H9 (cell line): ENCODE measurements at regions not wholly inside any gene's neighbourhood (a gene's known extent, or its start where the extent isn't known, plus 50 kb on each side); places are given as distances from the start of the nearest gene placed in this dataset.

ENCODE experiments used
- DNase-seq: peaks from one replicate; pipeline ENCODE4 v3.0.0-alpha.2; 2017
- H2AFZ ChIP-seq: one replicate; pipeline ENCODE4 v1.6.1; 2013; ENCODE audit warnings: mild to moderate bottlenecking, low read length, control low read depth, moderate library complexity
- H2AK5ac ChIP-seq: 2 replicates; pipeline ENCODE4 v1.6.1; 2013; ENCODE audit warnings: low read length, control low read depth, mixed read lengths; ENCODE audit not compliant: insufficient read length
- H2BK120ac ChIP-seq: one replicate; pipeline ENCODE4 v1.6.1; 2013; ENCODE audit warnings: low read depth, mild to moderate bottlenecking, low read length, control low read depth, inconsistent platforms; ENCODE audit not compliant: poor library complexity, severe bottlenecking
- H2BK12ac ChIP-seq: 2 replicates; pipeline ENCODE4 v1.6.1; 2013; ENCODE audit warnings: low read length, control low read depth, mixed read lengths, low read depth; ENCODE audit not compliant: insufficient read length
- H2BK15ac ChIP-seq: 2 replicates; pipeline ENCODE4 v1.6.1; 2013; ENCODE audit warnings: low read depth, low read length, control low read depth
- H2BK20ac ChIP-seq: one replicate; pipeline ENCODE4 v1.6.1; 2013; ENCODE audit warnings: low read depth, mild to moderate bottlenecking, low read length, control low read depth, inconsistent platforms; ENCODE audit not compliant: poor library complexity, severe bottlenecking
- H2BK5ac ChIP-seq: 2 replicates; pipeline ENCODE4 v1.6.1; 2013; ENCODE audit warnings: low read length, control low read depth, mixed read lengths; ENCODE audit not compliant: insufficient read length
- H3K14ac ChIP-seq: 2 replicates; pipeline ENCODE4 v1.6.1; 2013; ENCODE audit warnings: low read length, control low read depth; ENCODE audit not compliant: insufficient read depth
- H3K18ac ChIP-seq: 2 replicates; pipeline ENCODE4 v1.6.1; 2013; ENCODE audit warnings: low read depth, mild to moderate bottlenecking, mixed read lengths, low read length, control low read depth; ENCODE audit not compliant: insufficient read length
- H3K23ac ChIP-seq: 2 replicates; pipeline ENCODE4 v1.6.1; 2013; ENCODE audit warnings: low read length, control low read depth, mixed read lengths, low read depth; ENCODE audit not compliant: insufficient read length
- H3K23me2 ChIP-seq: 2 replicates; pipeline ENCODE4 v1.6.1; 2013; ENCODE audit warnings: low read depth, mild to moderate bottlenecking, mixed read lengths, low read length, control low read depth; ENCODE audit not compliant: insufficient read length, poor library complexity, severe bottlenecking
- H3K27ac ChIP-seq: 2 replicates; pipeline ENCODE4 v1.5.1; 2013; ENCODE audit warnings: low read length, control low read depth, mixed read lengths, low read depth; ENCODE audit not compliant: insufficient read length
- H3K27me3 ChIP-seq: 2 replicates; pipeline ENCODE4 v1.6.1; 2013; ENCODE audit warnings: low read length, control low read depth, inconsistent platforms; ENCODE audit not compliant: insufficient read depth
- H3K4ac ChIP-seq: 2 replicates; pipeline ENCODE4 v1.6.1; 2013; ENCODE audit warnings: low read depth, mild to moderate bottlenecking, control low read depth, inconsistent platforms, low read length, moderate library complexity
- H3K4me1 ChIP-seq: 2 replicates; pipeline ENCODE4 v1.6.1; 2013; ENCODE audit warnings: low read length, control low read depth, inconsistent platforms; ENCODE audit not compliant: insufficient read depth
- H3K4me2 ChIP-seq: 2 replicates; pipeline ENCODE4 v1.6.1; 2013; ENCODE audit warnings: low read length, control low read depth, mixed read lengths; ENCODE audit not compliant: insufficient read length, insufficient read depth
- H3K56ac ChIP-seq: 2 replicates; pipeline ENCODE4 v1.6.1; 2013; ENCODE audit warnings: low read depth, mild to moderate bottlenecking, mixed read lengths, low read length, control low read depth; ENCODE audit not compliant: insufficient read length
- H3K79me1 ChIP-seq: 2 replicates; pipeline ENCODE4 v1.6.1; 2013; ENCODE audit warnings: low read depth, mild to moderate bottlenecking, moderate library complexity, low read length, control low read depth, inconsistent platforms; ENCODE audit not compliant: insufficient read depth, poor library complexity, severe bottlenecking
- H3K79me2 ChIP-seq: 2 replicates; pipeline ENCODE4 v1.6.1; 2013; ENCODE audit warnings: low read length, control low read depth, inconsistent platforms; ENCODE audit not compliant: insufficient read depth
- H3K9ac ChIP-seq: 2 replicates; pipeline ENCODE4 v1.6.1; 2013; ENCODE audit warnings: low read length, control low read depth, mixed read lengths; ENCODE audit not compliant: insufficient read length; ENCODE audit errors: extremely low read depth
- H3K9me3 ChIP-seq: one replicate; pipeline ENCODE4 v1.6.1; 2013; ENCODE audit warnings: low read depth, low read length, inconsistent platforms; ENCODE audit not compliant: control insufficient read depth
- H3T11ph ChIP-seq: one replicate; pipeline ENCODE4 v1.6.1; 2013; ENCODE audit warnings: mild to moderate bottlenecking, low read length, control low read depth, inconsistent platforms
- H4K20me1 ChIP-seq: one replicate; pipeline ENCODE4 v1.6.1; 2013; ENCODE audit not compliant: control insufficient read depth, insufficient read length, insufficient read depth
- H4K5ac ChIP-seq: 2 replicates; pipeline ENCODE4 v1.6.1; 2013; ENCODE audit warnings: low read depth, mild to moderate bottlenecking, mixed read lengths, low read length, control low read depth; ENCODE audit not compliant: insufficient read length
- H4K8ac ChIP-seq: replicated peaks from 2 replicates; pipeline ENCODE4 v1.6.1; 2013; ENCODE audit warnings: low read length, control low read depth, mixed read lengths, low read depth; ENCODE audit not compliant: insufficient read length
- H4K91ac ChIP-seq: 2 replicates; pipeline ENCODE4 v1.6.1; 2013; ENCODE audit warnings: low read depth, mild to moderate bottlenecking, moderate library complexity, mixed read lengths, low read length, control low read depth; ENCODE audit not compliant: insufficient read length
- H3K27ac Mint-ChIP-seq, 3 experiments: 2 replicates in 2 of 3; 3 replicates in 1 of 3; pipeline ENCODE4 v1.8.0; 2020 to 2021; ENCODE audit warnings: mixed read lengths in 3 of 3, mild to moderate bottlenecking in 1 of 3, moderate library complexity in 1 of 3
- H3K27me3 Mint-ChIP-seq: 2 replicates; pipeline ENCODE4 v1.8.0; 2021; ENCODE audit warnings: low read depth, mild to moderate bottlenecking, moderate library complexity, mixed read lengths
- H3K36me3 Mint-ChIP-seq, 3 experiments: 2 replicates in 2 of 3; 3 replicates in 1 of 3; pipeline ENCODE4 v1.8.0; 2020 to 2021; ENCODE audit warnings: low read depth in 3 of 3, mixed read lengths in 3 of 3; ENCODE audit not compliant: insufficient read depth in 1 of 3
- H3K4me1 Mint-ChIP-seq, 2 experiments: 2 replicates each; pipeline ENCODE4 v1.8.0; 2020; ENCODE audit warnings: mixed read lengths in 2 of 2
- H3K4me3 Mint-ChIP-seq, 2 experiments: 2 replicates in 1 of 2; 3 replicates in 1 of 2; pipeline ENCODE4 v1.8.0; 2020 to 2021; ENCODE audit warnings: mild to moderate bottlenecking in 2 of 2, mixed read lengths in 2 of 2, moderate library complexity in 1 of 2
- H3K9me3 Mint-ChIP-seq, 2 experiments: 2 replicates in 1 of 2; 3 replicates in 1 of 2; pipeline ENCODE4 v1.8.0; 2020; ENCODE audit warnings: mild to moderate bottlenecking in 2 of 2, mixed read lengths in 2 of 2, moderate library complexity in 1 of 2
- CTCF ChIP-seq: fragments of 200-600 bp; sonication (generic); conservative IDR thresholded peaks from 3 replicates; pipeline ENCODE4 v1.8.0; 2021; ENCODE audit warnings: antibody characterized with exemption, mild to moderate bottlenecking
- WGBS: extraction: QIAGEN DNeasy Blood & Tissue Kit; methylation state at CpG from one replicate; pipeline ENCODE4 v1.1.7; 2013; ENCODE audit warnings: missing lambda C conversion rate, low lambda C conversion rate, mixed read lengths; ENCODE audit not compliant: insufficient read length; ENCODE audit errors: extremely low coverage; 5-methylcytosine and 5-hydroxymethylcytosine counted together

GRCh38 chr4:161320377-161320776 is 843.4 kb downstream of the FSTL5 start:
- Histone ChIP-seq H2BK15ac (no peak overlapping the region), H3K79me2 (no peaks in the 10 kb centered on the region), H4K5ac (no peak overlapping the region), H3K27ac (no peak overlapping the region), H4K91ac (no peak overlapping the region), H2BK12ac (no peak overlapping the region), H2BK5ac (no peak overlapping the region), H2AFZ (no peak overlapping the region), H3K14ac (no peak overlapping the region), H4K8ac (no peak overlapping the region), H2BK120ac (no peak overlapping the region), H4K20me1 (no peaks in the 10 kb centered on the region), H3K4me1 (no peaks in the 10 kb centered on the region; the same call in 1 of the 2 replicates), H2AK5ac (no peak overlapping the region), H3K9me3 (no peaks in the 10 kb centered on the region), H3K4ac (no peak overlapping the region), H3T11ph (no peak overlapping the region), H3K18ac (no peak overlapping the region), H3K27me3 (no peaks in the 10 kb centered on the region), H2BK20ac (no peak overlapping the region), H3K9ac (no peak overlapping the region), H3K23ac (no peak overlapping the region), H3K23me2 (no peaks in the 10 kb centered on the region), H3K4me2 (no peak overlapping the region), H3K79me1 (no peaks in the 10 kb centered on the region), H3K56ac (no peak overlapping the region)
- peak; percentile 55 for DNase-seq
- TF ChIP-seq CTCF = peak; percentile 74
- Mint-ChIP-seq H3K9me3 (peaks cover 0 to 2% of the 10 kb centered on the region in 2 experiments; a peak in 1 of 5 replicates), H3K27me3 (no peaks in the 10 kb centered on the region), H3K27ac (no peak overlapping the region), H3K4me1 (peaks cover 0 to 2% of the 10 kb centered on the region in 2 experiments; a peak in 1 of 4 replicates), H3K36me3 (no peaks in the 10 kb centered on the region; a peak in 1 of 7 replicates), H3K4me3 (no peak overlapping the region)
- no CpG with 5 or more reads among the region's 4 CpGs for WGBS
